ENCODE measurements at regions not wholly inside any gene's neighbourhood (a gene's known extent, or its start where the extent isn't known, plus 50 kb on each side); places are given as distances from the start of the nearest gene placed in this dataset.

- TF ChIP-seq CTCF (IDR thresholded peaks at IDR 0.05) (no peak), NPAS2 (CRISPR knock-in tag; IDR thresholded peaks at IDR 0.05; ENCODE audit: borderline replicate concordance) (no peak), HES2 (IDR thresholded peaks at IDR 0.05) (no peak), CEBPB (IDR thresholded peaks at IDR 0.05) (no peak), FOSL2 (IDR thresholded peaks at IDR 0.05) (no peak), FOSL2 (CRISPR knock-in tag; IDR thresholded peaks at IDR 0.05) (no peak), MAFK (IDR thresholded peaks at IDR 0.05; ENCODE audit: partially characterized antibody) (no peak), REST (IDR thresholded peaks at IDR 0.05) (no peak), EP300 (IDR thresholded peaks at IDR 0.05) (no peak)
These were observed 170.3 kb upstream of the SYT10 start for GRCh38 chr12:33609910-33610309.
